RWPE2 (cell line): ENCODE measurements at regions not wholly inside any gene's neighbourhood (a gene's known extent, or its start where the extent isn't known, plus 50 kb on each side); places are given as distances from the start of the nearest gene placed in this dataset.

Experiments used
- ATAC-seq: fragments of 200-7000 bp; cut with Tn5 transposase; 3 replicates; pipeline ENCODE4 v1.9.1; 2021; ENCODE audit warnings: low read depth
- DNase-seq: peaks from one replicate; pipeline ENCODE4 v3.0.0-alpha.2; 2020; ENCODE audit warnings: low spot score
- H3K27ac ChIP-seq: fragments of 450-650 bp; 2 replicates; pipeline ENCODE4 v1.5.1; 2017; ENCODE audit warnings: mild to moderate bottlenecking; ENCODE audit not compliant: poor library complexity, severe bottlenecking
- H3K27me3 ChIP-seq: fragments of 250-450 bp; sonication (Bioruptor Pico); 2 replicates; pipeline ENCODE4 v1.5.1; 2021; ENCODE audit warnings: mild to moderate bottlenecking, moderate library complexity; ENCODE audit not compliant: insufficient read depth, poor library complexity, severe bottlenecking
- H3K36me3 ChIP-seq: fragments of 250-450 bp; sonication (Bioruptor Pico); 2 replicates; pipeline ENCODE4 v1.5.1; 2020; ENCODE audit warnings: low read depth, mild to moderate bottlenecking, moderate library complexity
- H3K4me1 ChIP-seq: fragments of 250-450 bp; sonication (Bioruptor Pico); 2 replicates; pipeline ENCODE4 v1.5.1; 2021; ENCODE audit warnings: mild to moderate bottlenecking, moderate library complexity; ENCODE audit not compliant: insufficient read depth, poor library complexity, severe bottlenecking
- H3K4me3 ChIP-seq: fragments of 250-450 bp; sonication (Bioruptor Pico); 2 replicates; pipeline ENCODE4 v1.5.1; 2021; ENCODE audit warnings: mild to moderate bottlenecking, moderate library complexity; ENCODE audit not compliant: severe bottlenecking
- H3K9me3 ChIP-seq: fragments of 250-450 bp; sonication (Bioruptor Pico); 2 replicates; pipeline ENCODE4 v1.5.1; 2021; ENCODE audit warnings: mild to moderate bottlenecking, moderate library complexity; ENCODE audit not compliant: severe bottlenecking
- CTCF ChIP-seq: fragments of 450-650 bp; IDR thresholded peaks from one replicate; pipeline ENCODE4 v1.5.1; 2017; ENCODE audit warnings: mild to moderate bottlenecking, moderate library complexity; ENCODE audit not compliant: poor library complexity, severe bottlenecking

GRCh38 chr16:58923094-58923493, 189.0 kb upstream of the GOT2 start:
- H3K4me3 ChIP-seq, result no peak overlapping the region
- no peak overlapping the region for H3K27ac ChIP-seq
- DNase-seq (no peak), ATAC-seq (no peak)
- no peaks in the 10 kb centered on the region for H3K9me3 ChIP-seq
- no peaks in the 10 kb centered on the region for H3K27me3 ChIP-seq
- H3K4me1 ChIP-seq, result no peaks in the 10 kb centered on the region
- no peaks in the 10 kb centered on the region for H3K36me3 ChIP-seq
- TF ChIP-seq CTCF, result no peak

DNA sequence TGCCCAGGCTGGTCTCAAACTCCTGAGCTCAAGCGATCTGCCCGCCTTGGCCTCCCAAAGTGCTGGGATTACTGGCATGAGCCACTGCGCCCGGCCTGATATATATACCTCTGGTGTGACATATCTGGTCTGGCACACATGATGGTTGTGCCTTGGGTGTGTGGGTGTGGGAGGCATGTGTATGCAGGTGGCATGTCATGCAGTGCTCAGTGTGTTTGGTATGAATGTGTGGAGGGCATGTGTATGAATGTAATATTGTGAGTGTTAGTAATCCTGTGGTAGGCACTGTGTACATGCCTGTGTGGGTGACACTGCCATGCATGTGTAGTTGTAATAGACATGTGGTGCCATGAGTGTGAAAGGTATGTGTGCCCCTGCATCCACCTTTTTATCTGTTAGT, 179.3 kb upstream of the GOT2 start:
- Histone ChIP-seq H3K36me3 (no peaks in the 10 kb centered on the region), H3K4me1 (no peaks in the 10 kb centered on the region), H3K27me3 (no peaks in the 10 kb centered on the region), H3K27ac (no peak overlapping the region), H3K9me3 (no peaks in the 10 kb centered on the region), H3K4me3 (no peak overlapping the region)
- TF ChIP-seq CTCF, result no peak
- ATAC-seq, result no peak
- DNase-seq, result no peak

GRCh38 chr16:58912571-58912970, 178.5 kb upstream of the GOT2 start:
- no peak for DNase-seq
- no peak for ATAC-seq
- H3K36me3 ChIP-seq, result no peaks in the 10 kb centered on the region
- H3K27ac ChIP-seq, result no peak overlapping the region
- TF ChIP-seq CTCF, result no peak
- no peaks in the 10 kb centered on the region for H3K4me1 ChIP-seq
- no peaks in the 10 kb centered on the region for H3K9me3 ChIP-seq
- H3K27me3 ChIP-seq, result no peaks in the 10 kb centered on the region
- H3K4me3 ChIP-seq, result no peak overlapping the region

- no peak overlapping the region for H3K27ac ChIP-seq
- no peaks in the 10 kb centered on the region for H3K4me1 ChIP-seq
- no peak for DNase-seq
- no peaks in the 10 kb centered on the region for H3K36me3 ChIP-seq
- peaks cover 5% of the 10 kb centered on the region for H3K27me3 ChIP-seq
- TF ChIP-seq CTCF, result no peak
- ATAC-seq, result no peak
- H3K9me3 ChIP-seq, result no peaks in the 10 kb centered on the region
- H3K4me3 ChIP-seq, result no peak overlapping the region
Measured at GRCh38 chr16:58906981-58907715, 173.0 kb upstream of the GOT2 start.

DNA sequence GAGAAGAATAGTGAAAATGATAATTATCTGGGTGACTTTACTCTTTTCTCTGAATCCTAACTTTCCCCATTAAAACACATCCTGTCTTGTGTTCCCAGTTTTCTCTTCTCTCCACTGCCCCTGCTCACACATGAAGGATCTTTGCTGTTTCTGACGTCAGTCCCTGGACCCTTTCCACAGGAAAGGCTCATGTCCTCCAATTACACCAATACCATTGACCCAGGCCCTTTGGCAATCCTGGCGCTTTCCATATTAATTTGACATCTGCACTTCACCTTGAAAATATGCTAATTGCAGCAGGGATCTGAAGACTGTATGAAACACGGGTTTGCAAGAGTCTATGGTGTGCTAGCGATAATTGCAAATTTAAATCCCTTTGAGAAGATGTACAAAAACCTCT, 170.2 kb upstream of the GOT2 start:
- no peak for TF ChIP-seq CTCF
- no peak overlapping the region for H3K27ac ChIP-seq
- no peaks in the 10 kb centered on the region for H3K4me1 ChIP-seq
- H3K27me3 ChIP-seq, result peaks cover 5% of the 10 kb centered on the region
- no peak for ATAC-seq
- no peaks in the 10 kb centered on the region for H3K9me3 ChIP-seq
- H3K4me3 ChIP-seq, result no peak overlapping the region
- no peaks in the 10 kb centered on the region for H3K36me3 ChIP-seq
- no peak for DNase-seq
